ENCODE measurements at regions not wholly inside any gene's neighbourhood (a gene's known extent, or its start where the extent isn't known, plus 50 kb on each side); places are given as distances from the start of the nearest gene placed in this dataset.

DNA sequence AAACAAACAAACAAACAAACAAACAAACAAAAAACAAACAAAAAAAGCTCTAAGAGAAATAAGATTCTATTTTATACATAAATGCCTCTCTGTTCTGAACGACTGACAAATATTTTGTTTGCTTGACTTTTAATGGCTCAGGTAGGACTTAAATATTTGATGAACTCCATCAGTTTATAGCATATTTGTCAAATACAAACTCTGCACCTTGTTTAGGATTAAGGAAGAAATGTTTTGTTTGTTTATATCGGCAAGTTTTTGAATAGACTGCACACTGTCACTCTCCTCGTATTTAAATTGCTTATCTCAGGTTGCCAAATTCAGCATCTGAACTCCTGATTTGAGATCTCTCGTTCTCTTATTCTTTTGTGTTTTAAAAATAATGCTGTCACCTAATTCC, 1499.7 kb upstream of the SLC10A2 start:
- no peak overlapping the region for H3K4me2 ChIP-seq (ENCODE audit: low read depth, low read length)
- H2BK15ac ChIP-seq (ENCODE audit: low read depth, low read length) = no peak overlapping the region
- H3K9ac ChIP-seq (ENCODE audit: low read depth, low read length) = no peak overlapping the region
- H4K20me1 ChIP-seq (ENCODE audit: insufficient read depth, low read length) = no peaks in the 10 kb centered on the region
- H3K9me1 ChIP-seq (ENCODE audit: insufficient read depth, low read length) = no peaks in the 10 kb centered on the region
- TF ChIP-seq, protein P1, sequence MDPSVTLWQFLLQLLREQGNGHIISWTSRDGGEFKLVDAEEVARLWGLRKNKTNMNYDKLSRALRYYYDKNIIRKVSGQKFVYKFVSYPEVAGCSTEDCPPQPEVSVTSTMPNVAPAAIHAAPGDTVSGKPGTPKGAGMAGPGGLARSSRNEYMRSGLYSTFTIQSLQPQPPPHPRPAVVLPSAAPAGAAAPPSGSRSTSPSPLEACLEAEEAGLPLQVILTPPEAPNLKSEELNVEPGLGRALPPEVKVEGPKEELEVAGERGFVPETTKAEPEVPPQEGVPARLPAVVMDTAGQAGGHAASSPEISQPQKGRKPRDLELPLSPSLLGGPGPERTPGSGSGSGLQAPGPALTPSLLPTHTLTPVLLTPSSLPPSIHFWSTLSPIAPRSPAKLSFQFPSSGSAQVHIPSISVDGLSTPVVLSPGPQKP (IDR thresholded peaks at IDR 0.05; ENCODE audit: borderline replicate concordance, low read depth, low read length) = no peak
- TF ChIP-seq RCOR1 (IDR thresholded peaks at IDR 0.05; ENCODE audit: insufficient replicate concordance, low read length) (no peak), CHD1 (IDR thresholded peaks at IDR 0.05; ENCODE audit: low read depth, low read length) (no peak), RFX5 (IDR thresholded peaks at IDR 0.05; ENCODE audit: low read depth, low read length) (no peak), MAZ (IDR thresholded peaks at IDR 0.05; ENCODE audit: borderline replicate concordance, low read depth, low read length) (no peak), MAFK (IDR thresholded peaks at IDR 0.05; ENCODE audit: low read depth, low read length) (no peak), NFE2L2 (IDR thresholded peaks at IDR 0.05; ENCODE audit: low read depth, low read length) (no peak), BHLHE40 (IDR thresholded peaks at IDR 0.05; ENCODE audit: low read depth, low read length) (no peak), MXI1 (IDR thresholded peaks at IDR 0.05; ENCODE audit: borderline replicate concordance, low read depth, low read length) (no peak), RAD21 (IDR thresholded peaks at IDR 0.05; ENCODE audit: low read length) (no peak), POLR2A (IDR thresholded peaks at IDR 0.05; ENCODE audit: low read depth, low read length) (no peak), CEBPB (IDR thresholded peaks at IDR 0.05; ENCODE audit: low read depth, low read length) (no peak), SMC3 (IDR thresholded peaks at IDR 0.05; ENCODE audit: low read depth, low read length) (no peak)
- TF ChIP-seq, protein P2, sequence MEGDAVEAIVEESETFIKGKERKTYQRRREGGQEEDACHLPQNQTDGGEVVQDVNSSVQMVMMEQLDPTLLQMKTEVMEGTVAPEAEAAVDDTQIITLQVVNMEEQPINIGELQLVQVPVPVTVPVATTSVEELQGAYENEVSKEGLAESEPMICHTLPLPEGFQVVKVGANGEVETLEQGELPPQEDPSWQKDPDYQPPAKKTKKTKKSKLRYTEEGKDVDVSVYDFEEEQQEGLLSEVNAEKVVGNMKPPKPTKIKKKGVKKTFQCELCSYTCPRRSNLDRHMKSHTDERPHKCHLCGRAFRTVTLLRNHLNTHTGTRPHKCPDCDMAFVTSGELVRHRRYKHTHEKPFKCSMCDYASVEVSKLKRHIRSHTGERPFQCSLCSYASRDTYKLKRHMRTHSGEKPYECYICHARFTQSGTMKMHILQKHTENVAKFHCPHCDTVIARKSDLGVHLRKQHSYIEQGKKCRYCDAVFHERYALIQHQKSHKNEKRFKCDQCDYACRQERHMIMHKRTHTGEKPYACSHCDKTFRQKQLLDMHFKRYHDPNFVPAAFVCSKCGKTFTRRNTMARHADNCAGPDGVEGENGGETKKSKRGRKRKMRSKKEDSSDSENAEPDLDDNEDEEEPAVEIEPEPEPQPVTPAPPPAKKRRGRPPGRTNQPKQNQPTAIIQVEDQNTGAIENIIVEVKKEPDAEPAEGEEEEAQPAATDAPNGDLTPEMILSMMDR (conservative IDR thresholded peaks at IDR 0.05; ENCODE audit: low read depth, low read length) = no peak
- TF ChIP-seq, protein P3, sequence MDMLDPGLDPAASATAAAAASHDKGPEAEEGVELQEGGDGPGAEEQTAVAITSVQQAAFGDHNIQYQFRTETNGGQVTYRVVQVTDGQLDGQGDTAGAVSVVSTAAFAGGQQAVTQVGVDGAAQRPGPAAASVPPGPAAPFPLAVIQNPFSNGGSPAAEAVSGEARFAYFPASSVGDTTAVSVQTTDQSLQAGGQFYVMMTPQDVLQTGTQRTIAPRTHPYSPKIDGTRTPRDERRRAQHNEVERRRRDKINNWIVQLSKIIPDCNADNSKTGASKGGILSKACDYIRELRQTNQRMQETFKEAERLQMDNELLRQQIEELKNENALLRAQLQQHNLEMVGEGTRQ (IDR thresholded peaks at IDR 0.05; ENCODE audit: low read depth, low read length) = no peak
- POLR2A ChIA-PET (ENCODE audit: unreplicated experiment) = no interaction called here
- H3K23ac ChIP-seq (ENCODE audit: low read depth, low read length) = no peak overlapping the region
- H2AK5ac ChIP-seq (ENCODE audit: low read depth, low read length) = no peak overlapping the region
- no peaks in the 10 kb centered on the region for H3K4me1 ChIP-seq (ENCODE audit: control insufficient read depth, insufficient read depth, low read length)
- H2AFZ ChIP-seq (replicated peaks; ENCODE audit: low read length, poor library complexity) = no peak overlapping the region
- BruUV-seq (replicated peaks) = no TSS peak
- H3K18ac ChIP-seq (ENCODE audit: low read depth, low read length) = no peak overlapping the region
- no peak overlapping the region for H2AK9ac ChIP-seq (replicated peaks; ENCODE audit: low read depth, low read length, poor library complexity)
- no CpG with 5 or more reads among the region's 4 CpGs for WGBS, 2 experiments (ENCODE audit: extremely low coverage in 2 of 2, insufficient read length in 1 of 2)
- H2BK5ac ChIP-seq (ENCODE audit: low read depth, low read length, poor library complexity, severe bottlenecking) = no peak overlapping the region
- no peaks in the 10 kb centered on the region for H3K27me3 ChIP-seq (ENCODE audit: control insufficient read depth, insufficient read depth, low read length)
- in situ Hi-C loops (cut with MboI; ENCODE audit: low sequenced_read_pairs) (loop anchor here (25.0 kb wide), 1 partner anchor 679 kb away; no protein-coding TSS in a partner anchor), dilution Hi-C loops (cut with HindIII; ENCODE audit: low sequenced_read_pairs, unreplicated experiment) (no loop called here), intact Hi-C loops (cut with micrococcal nuclease) (no loop called here)
- no peak overlapping the region for H2BK120ac ChIP-seq (ENCODE audit: low read depth, low read length)
- no peak for DNase-seq
- no peak overlapping the region for H2BK20ac ChIP-seq (ENCODE audit: low read depth, low read length)
- CTCF ChIA-PET = interaction anchor here (0.5 kb wide), 1 partner anchor 1973 kb away, joined by 5 read pairs; no protein-coding TSS in a partner anchor
- no peaks in the 10 kb centered on the region for H3K36me3 ChIP-seq (ENCODE audit: control insufficient read depth, insufficient read depth, low read length)
- no peak overlapping the region for H3K4ac ChIP-seq (ENCODE audit: low read depth, low read length)
- H3K14ac ChIP-seq (replicated peaks; ENCODE audit: low read depth, low read length) = no peak overlapping the region
- H3K27ac ChIP-seq (ENCODE audit: insufficient read depth, low read length) = no peak overlapping the region
- H4K5ac ChIP-seq (ENCODE audit: low read depth, low read length) = no peak overlapping the region
- no peak overlapping the region for H4K91ac ChIP-seq (ENCODE audit: insufficient read depth, low read depth, low read length)
- H4K8ac ChIP-seq (ENCODE audit: low read depth in 2 of 2, low read length in 2 of 2) = no peak overlapping the region
- H3K56ac ChIP-seq (ENCODE audit: extremely low read depth, insufficient read depth, low read length) = no peak overlapping the region
- no peaks in the 10 kb centered on the region for H3K9me3 ChIP-seq (ENCODE audit: control insufficient read depth, insufficient read depth, low read length)
- H3K4me3 ChIP-seq (ENCODE audit: insufficient read depth, low read depth, low read length) = no peak overlapping the region
- no peak for ATAC-seq (ENCODE audit: low read depth)
- H3K79me1 ChIP-seq (ENCODE audit: low read depth in 1 of 2, low read length in 2 of 2) = no peaks in the 10 kb centered on the region

All from IMR-90 (cell line).